Stimulated activated CD8-positive, alpha-beta memory T cell treated with anti-CD3 and anti-CD28 coated beads, Interleukin-4, amount 100 ng/mL, for 24 hours (primary cell): ENCODE measurements at regions not wholly inside any gene's neighbourhood (a gene's known extent, or its start where the extent isn't known, plus 50 kb on each side); places are given as distances from the start of the nearest gene placed in this dataset.
A peak's percentile ranks its signal among the peaks of the same experiment; 100 is the strongest.

Experiments
- DNase-seq: peaks from one replicate; pipeline ENCODE4 v3.0.0-alpha.2; 2020; ENCODE audit warnings: low read depth

GRCh38 chr7:112882991-112883390 lies 92.8 kb upstream of the TMEM168 start:
- DNase-seq = no peak

GRCh38 chr7:112882511-112882910 lies 92.3 kb upstream of the TMEM168 start:
- no peak for DNase-seq

- no peak for DNase-seq
Observed at GRCh38 chr7:112882022-112882421, 91.8 kb upstream of the TMEM168 start.

- no peak for DNase-seq
Observed at GRCh38 chr7:112880818-112881418, 90.7 kb upstream of the TMEM168 start.

GRCh38 chr7:112877691-112878460 lies 87.7 kb upstream of the TMEM168 start:
- no peak for DNase-seq

- no peak for DNase-seq
Observed at GRCh38 chr7:112876877-112877276, 86.7 kb upstream of the TMEM168 start.

GRCh38 chr7:112874909-112875308 lies 84.7 kb upstream of the TMEM168 start:
- DNase-seq = no peak

- DNase-seq = no peak
Observed at GRCh38 chr7:112873831-112874553, 83.8 kb upstream of the TMEM168 start.

- DNase-seq = peak; percentile 7
Observed at GRCh38 chr7:112869111-112869774, 79.0 kb upstream of the TMEM168 start.

GRCh38 chr7:112868609-112869008 lies 78.4 kb upstream of the TMEM168 start:
- no peak for DNase-seq

GRCh38 chr7:112866424-112866823 lies 76.2 kb upstream of the TMEM168 start:
- no peak for DNase-seq

- DNase-seq = no peak
Observed at GRCh38 chr7:112864380-112864779, 74.2 kb upstream of the TMEM168 start.

- no peak for DNase-seq
Observed at GRCh38 chr7:112858838-112859237, 68.6 kb upstream of the TMEM168 start.

- no peak for DNase-seq
Observed at GRCh38 chr7:112855227-112855626, 65.0 kb upstream of the TMEM168 start.

- DNase-seq = no peak
Observed at GRCh38 chr7:112854169-112854568, 64.0 kb upstream of the TMEM168 start.

GRCh38 chr7:112853422-112853821 lies 63.2 kb upstream of the TMEM168 start:
- DNase-seq = no peak

- DNase-seq = no peak
Observed at GRCh38 chr7:112843151-112843550, 53.0 kb upstream of the TMEM168 start.
